Osteocyte (in vitro differentiated cells): ENCODE measurements at regions not wholly inside any gene's neighbourhood (a gene's known extent, or its start where the extent isn't known, plus 50 kb on each side); places are given as distances from the start of the nearest gene placed in this dataset.

ENCODE experiments used
- DNase-seq: peaks from one replicate; pipeline ENCODE4 v3.0.0; 2021; ENCODE audit warnings: mixed read lengths; ENCODE audit not compliant: unreplicated experiment; ENCODE audit errors: extremely low spot score
- H3K27ac Mint-ChIP-seq: one replicate; pipeline ENCODE4 v1.8.0; 2021; ENCODE audit warnings: mild to moderate bottlenecking, mixed read lengths; ENCODE audit not compliant: unreplicated experiment
- H3K27me3 Mint-ChIP-seq: one replicate; pipeline ENCODE4 v1.8.0; 2021; ENCODE audit warnings: mixed read lengths; ENCODE audit not compliant: unreplicated experiment
- H3K36me3 Mint-ChIP-seq: one replicate; pipeline ENCODE4 v1.8.0; 2021; ENCODE audit warnings: mixed read lengths; ENCODE audit not compliant: unreplicated experiment
- H3K4me1 Mint-ChIP-seq: one replicate; pipeline ENCODE4 v1.8.0; 2021; ENCODE audit warnings: mixed read lengths; ENCODE audit not compliant: unreplicated experiment
- H3K4me3 Mint-ChIP-seq: one replicate; pipeline ENCODE4 v1.8.0; 2021; ENCODE audit warnings: mild to moderate bottlenecking, moderate library complexity, mixed read lengths; ENCODE audit not compliant: unreplicated experiment
- H3K9me3 Mint-ChIP-seq: one replicate; pipeline ENCODE4 v1.8.0; 2021; ENCODE audit warnings: mixed read lengths; ENCODE audit not compliant: unreplicated experiment
- TF ChIP-seq, protein P1 (sequence below): fragments of 200-600 bp; sonication (generic); IDR thresholded peaks from 2 replicates; pipeline ENCODE4 v1.5.0; 2021; ENCODE audit warnings: antibody characterized with exemption, mild to moderate bottlenecking, moderate library complexity

- Mint-ChIP-seq H3K4me3 (no peak overlapping the region), H3K27me3 (peaks cover 9% of the 10 kb centered on the region), H3K9me3 (no peaks in the 10 kb centered on the region), H3K4me1 (no peaks in the 10 kb centered on the region), H3K36me3 (no peaks in the 10 kb centered on the region), H3K27ac (no peak overlapping the region)
- no peak for DNase-seq
- TF ChIP-seq, protein P1, sequence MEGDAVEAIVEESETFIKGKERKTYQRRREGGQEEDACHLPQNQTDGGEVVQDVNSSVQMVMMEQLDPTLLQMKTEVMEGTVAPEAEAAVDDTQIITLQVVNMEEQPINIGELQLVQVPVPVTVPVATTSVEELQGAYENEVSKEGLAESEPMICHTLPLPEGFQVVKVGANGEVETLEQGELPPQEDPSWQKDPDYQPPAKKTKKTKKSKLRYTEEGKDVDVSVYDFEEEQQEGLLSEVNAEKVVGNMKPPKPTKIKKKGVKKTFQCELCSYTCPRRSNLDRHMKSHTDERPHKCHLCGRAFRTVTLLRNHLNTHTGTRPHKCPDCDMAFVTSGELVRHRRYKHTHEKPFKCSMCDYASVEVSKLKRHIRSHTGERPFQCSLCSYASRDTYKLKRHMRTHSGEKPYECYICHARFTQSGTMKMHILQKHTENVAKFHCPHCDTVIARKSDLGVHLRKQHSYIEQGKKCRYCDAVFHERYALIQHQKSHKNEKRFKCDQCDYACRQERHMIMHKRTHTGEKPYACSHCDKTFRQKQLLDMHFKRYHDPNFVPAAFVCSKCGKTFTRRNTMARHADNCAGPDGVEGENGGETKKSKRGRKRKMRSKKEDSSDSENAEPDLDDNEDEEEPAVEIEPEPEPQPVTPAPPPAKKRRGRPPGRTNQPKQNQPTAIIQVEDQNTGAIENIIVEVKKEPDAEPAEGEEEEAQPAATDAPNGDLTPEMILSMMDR, result no peak
Observed at GRCh38 chr4:41451961-41452360, 86.0 kb upstream of the LIMCH1 start.

DNA sequence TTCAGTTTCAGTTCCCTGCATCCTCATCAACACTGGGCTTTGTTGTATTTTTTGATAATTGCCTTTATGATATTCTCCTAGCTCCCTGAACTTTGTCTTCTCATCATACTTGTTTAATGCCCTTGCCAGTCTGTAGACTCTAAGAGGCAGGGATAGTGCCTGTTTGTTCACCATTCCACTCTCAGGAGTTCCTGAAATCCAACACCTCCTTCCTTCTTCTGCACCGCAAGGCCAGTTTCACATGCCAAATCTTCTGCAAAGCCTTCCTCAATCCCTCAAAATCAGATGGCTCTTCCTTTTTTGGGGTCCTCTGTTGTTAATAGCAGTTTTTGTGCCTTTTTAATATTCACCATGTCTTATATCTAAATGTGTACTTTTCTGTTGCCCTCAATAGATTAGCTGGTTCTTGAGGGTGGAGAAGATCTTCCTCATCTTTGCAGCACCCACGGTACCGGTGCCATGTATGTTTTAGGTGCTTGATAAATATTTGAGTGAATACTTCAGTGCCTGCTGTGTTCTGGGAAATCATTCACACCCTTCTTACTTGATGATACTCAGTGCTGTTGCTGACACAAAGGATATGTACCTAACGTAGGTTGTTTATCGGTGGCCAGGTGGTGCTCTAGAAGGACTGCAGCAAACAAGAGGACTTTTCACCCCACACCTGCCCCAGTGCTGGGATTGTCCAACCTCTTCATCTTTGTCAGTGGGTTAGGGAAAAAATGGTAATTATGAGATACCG is 85.3 kb upstream of the LIMCH1 start:
- no peak for DNase-seq
- H3K27ac Mint-ChIP-seq, result no peak overlapping the region
- peaks cover 9% of the 10 kb centered on the region for H3K27me3 Mint-ChIP-seq
- TF ChIP-seq, protein P1, result no peak
- no peaks in the 10 kb centered on the region for H3K36me3 Mint-ChIP-seq
- H3K4me3 Mint-ChIP-seq, result no peak overlapping the region
- no peaks in the 10 kb centered on the region for H3K9me3 Mint-ChIP-seq
- no peaks in the 10 kb centered on the region for H3K4me1 Mint-ChIP-seq

DNA sequence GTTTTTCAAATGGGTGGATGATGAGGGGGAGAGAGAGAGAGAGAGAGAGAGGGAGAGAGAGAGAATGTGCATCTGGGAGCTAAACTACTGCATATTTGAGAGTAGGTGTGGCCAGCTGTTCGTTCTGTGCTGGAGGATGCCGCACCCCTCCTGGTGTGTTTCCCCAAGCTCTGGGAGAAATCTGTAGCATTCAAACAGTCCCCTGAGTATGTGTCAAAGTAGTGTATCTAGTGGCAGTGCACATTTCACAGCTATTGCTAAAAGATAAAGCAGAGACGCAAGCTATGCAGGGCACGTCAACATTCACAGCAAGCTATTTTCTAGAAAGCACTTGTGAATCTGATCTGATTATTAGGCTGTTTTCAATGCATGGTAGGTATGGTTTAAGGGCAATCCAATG is 83.5 kb upstream of the LIMCH1 start:
- TF ChIP-seq, protein P1, result no peak
- Mint-ChIP-seq H3K9me3 (no peaks in the 10 kb centered on the region), H3K4me1 (no peaks in the 10 kb centered on the region), H3K27ac (no peak overlapping the region), H3K4me3 (no peak overlapping the region), H3K27me3 (peaks cover 11% of the 10 kb centered on the region), H3K36me3 (no peaks in the 10 kb centered on the region)
- DNase-seq, result no peak

GRCh38 chr4:41455206-41455605 is 82.8 kb upstream of the LIMCH1 start:
- Mint-ChIP-seq H3K27me3 (peaks cover 11% of the 10 kb centered on the region), H3K9me3 (no peaks in the 10 kb centered on the region), H3K36me3 (no peaks in the 10 kb centered on the region), H3K4me1 (no peaks in the 10 kb centered on the region), H3K27ac (no peak overlapping the region), H3K4me3 (no peak overlapping the region)
- TF ChIP-seq, protein P1, result no peak
- DNase-seq, result no peak

GRCh38 chr4:41456559-41457101 is 81.3 kb upstream of the LIMCH1 start:
- Mint-ChIP-seq H3K27ac (no peak overlapping the region), H3K9me3 (no peaks in the 10 kb centered on the region), H3K4me1 (no peaks in the 10 kb centered on the region), H3K27me3 (peaks cover 13% of the 10 kb centered on the region), H3K36me3 (no peaks in the 10 kb centered on the region), H3K4me3 (no peak overlapping the region)
- DNase-seq, result no peak
- TF ChIP-seq, protein P1, result no peak
